Liver (tissue), 8 donors: ENCODE measurements at regions not wholly inside any gene's neighbourhood (a gene's known extent, or its start where the extent isn't known, plus 50 kb on each side); places are given as distances from the start of the nearest gene placed in this dataset.

Source experiments
- DNase-seq: peaks from one replicate; pipeline ENCODE4 v3.0.0-alpha.2; 2017; ENCODE audit warnings: low spot score
- H3K27ac ChIP-seq, 2 donors: one replicate each; pipeline ENCODE4 v1.7.0; 2013; ENCODE audit warnings: inconsistent platforms in 2 of 2, low read length in 2 of 2, control low read depth in 1 of 2, low read depth in 1 of 2, mild to moderate bottlenecking in 1 of 2
- H3K27me3 ChIP-seq, 4 donors: one replicate each; pipeline versions ENCODE4 v1.6.1 to v1.7.0; 2013; ENCODE audit warnings: low read length in 3 of 4, inconsistent platforms in 1 of 4, mild to moderate bottlenecking in 1 of 4, moderate library complexity in 1 of 4; ENCODE audit not compliant: control insufficient read depth in 4 of 4, insufficient read depth in 4 of 4
- H3K36me3 ChIP-seq, 4 donors: one replicate each; pipeline versions ENCODE4 v1.6.1 to v1.7.0; 2013; ENCODE audit warnings: low read length in 3 of 4, mild to moderate bottlenecking in 3 of 4, low read depth in 1 of 4, moderate library complexity in 1 of 4; ENCODE audit not compliant: control insufficient read depth in 4 of 4, insufficient read depth in 3 of 4
- H3K4me1 ChIP-seq, 4 donors: one replicate each; pipeline versions ENCODE4 v1.6.1 to v1.7.0; 2013; ENCODE audit warnings: low read length in 3 of 4, mild to moderate bottlenecking in 3 of 4, moderate library complexity in 1 of 4; ENCODE audit not compliant: control insufficient read depth in 4 of 4, insufficient read depth in 4 of 4
- H3K4me3 ChIP-seq, 3 donors: one replicate each; pipeline versions ENCODE4 v1.6.1 to v1.7.0; 2013; ENCODE audit warnings: low read length in 3 of 3, control low read depth in 1 of 3, low read depth in 1 of 3, mild to moderate bottlenecking in 1 of 3
- H3K9ac ChIP-seq, 2 donors: one replicate each; pipeline ENCODE4 v1.7.0; 2013; ENCODE audit warnings: low read length in 2 of 2, mild to moderate bottlenecking in 2 of 2, moderate library complexity in 2 of 2, control low read depth in 1 of 2, low read depth in 1 of 2
- H3K9me3 ChIP-seq, 4 donors: one replicate each; pipeline versions ENCODE4 v1.6.1 to v1.7.0; 2013; ENCODE audit warnings: low read length in 3 of 4; ENCODE audit not compliant: control insufficient read depth in 4 of 4
- ATF3 ChIP-seq: IDR thresholded peaks from 2 replicates; pipeline ENCODE4 v1.6.1; 2016; ENCODE audit warnings: antibody characterized with exemption
- EGR1 ChIP-seq, 2 donors: IDR thresholded peaks; 2 replicates each; pipeline ENCODE4 v1.6.1; 2016 to 2018; ENCODE audit warnings: antibody characterized with exemption in 2 of 2, low read depth in 2 of 2
- FOXA1 ChIP-seq: IDR thresholded peaks from 2 replicates; pipeline ENCODE4 v1.6.1; 2016; ENCODE audit warnings: antibody characterized with exemption
- FOXA2 ChIP-seq: IDR thresholded peaks from 2 replicates; pipeline ENCODE4 v1.6.1; 2016; ENCODE audit warnings: antibody characterized with exemption
- GABPA ChIP-seq, 2 donors: IDR thresholded peaks in 1 of 2; conservative IDR thresholded peaks in 1 of 2; 2 replicates each; pipeline ENCODE4 v1.6.1; 2016; ENCODE audit warnings: antibody characterized with exemption in 2 of 2, mild to moderate bottlenecking in 1 of 2, moderate library complexity in 1 of 2
- HNF4A ChIP-seq, 2 donors: conservative IDR thresholded peaks; 2 replicates each; pipeline ENCODE4 v1.6.1; 2016; ENCODE audit warnings: antibody characterized with exemption in 2 of 2, mild to moderate bottlenecking in 2 of 2
- HNF4G ChIP-seq: IDR thresholded peaks from 2 replicates; pipeline ENCODE4 v1.6.1; 2016; ENCODE audit warnings: antibody characterized with exemption
- JUND ChIP-seq, 2 donors: IDR thresholded peaks; 2 replicates each; pipeline ENCODE4 v1.6.1; 2016; ENCODE audit warnings: antibody characterized with exemption in 2 of 2
- NR2F2 ChIP-seq: IDR thresholded peaks from 2 replicates; pipeline ENCODE4 v1.6.1; 2016; ENCODE audit warnings: antibody characterized with exemption
- RAD21 ChIP-seq, 2 donors: IDR thresholded peaks; 2 replicates each; pipeline ENCODE4 v1.6.1; 2016; ENCODE audit warnings: antibody characterized with exemption in 2 of 2, mild to moderate bottlenecking in 2 of 2
- REST ChIP-seq: IDR thresholded peaks from 2 replicates; pipeline ENCODE4 v1.6.1; 2016; ENCODE audit warnings: antibody characterized with exemption, mild to moderate bottlenecking
- RXRA ChIP-seq, 2 donors: IDR thresholded peaks; 2 replicates each; pipeline ENCODE4 v1.6.1; 2017 to 2018; ENCODE audit warnings: antibody characterized with exemption in 2 of 2, mild to moderate bottlenecking in 1 of 2
- SP1 ChIP-seq: IDR thresholded peaks from 2 replicates; pipeline ENCODE4 v1.6.1; 2018; ENCODE audit warnings: antibody characterized with exemption, mild to moderate bottlenecking
- TAF1 ChIP-seq: conservative IDR thresholded peaks from 2 replicates; pipeline ENCODE4 v1.6.1; 2016; ENCODE audit warnings: antibody characterized with exemption, mild to moderate bottlenecking
- YY1 ChIP-seq: IDR thresholded peaks from 2 replicates; pipeline ENCODE4 v1.6.1; 2016; ENCODE audit warnings: antibody characterized with exemption, mild to moderate bottlenecking
- WGBS: extraction: QIAGEN DNeasy Blood & Tissue Kit; methylation state at CpG from one replicate; pipeline ENCODE4 v1.1.7; 2013; 5-methylcytosine and 5-hydroxymethylcytosine counted together
- TF ChIP-seq, protein P1 (sequence below): fragments of 150-350 bp; IDR thresholded peaks from 2 replicates; pipeline ENCODE4 v1.5.1; 2017; ENCODE audit warnings: improper control_type of control experiment, low read depth, low read length; ENCODE audit not compliant: missing input control
- TF ChIP-seq, protein P2 (sequence below): IDR thresholded peaks from 2 replicates; pipeline ENCODE4 v1.6.1; 2016; ENCODE audit warnings: antibody characterized with exemption
- donor health status: healthy.
- donor health status: healthy.
- donor health status: healthy.
- donor health status: healthy.
- donor health status: healthy.

DNA sequence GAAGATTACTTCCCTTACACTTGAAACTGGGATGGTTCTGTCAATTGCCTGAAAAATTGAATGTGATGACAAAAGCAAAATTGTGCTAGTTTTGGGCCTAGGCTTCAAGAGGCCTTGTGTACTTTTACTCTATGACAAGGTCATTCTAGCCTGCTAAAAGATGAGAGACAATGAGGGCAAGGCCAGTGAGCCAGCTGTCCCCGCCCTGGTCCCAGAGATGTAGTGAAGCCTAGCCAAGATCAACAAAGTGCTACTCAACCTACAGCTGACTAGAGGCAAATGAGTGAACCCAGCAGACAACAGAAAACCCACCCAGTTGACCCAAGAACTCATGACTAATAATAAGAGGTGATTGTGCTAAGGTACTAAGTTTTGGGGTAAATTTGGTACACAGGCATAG is 248.7 kb downstream of the IL15 start:
- Histone ChIP-seq H3K36me3 (no peaks in the 10 kb centered on the region), H3K27ac (no peak overlapping the region), H3K27me3 (no peaks in the 10 kb centered on the region), H3K4me1 (no peaks in the 10 kb centered on the region), H3K9ac (no peak overlapping the region), H3K9me3 (no peaks in the 10 kb centered on the region), H3K4me3 (no peak overlapping the region)
- WGBS = 85% methylated on average over 1 of the region's 1 CpG
- no peak for DNase-seq
- TF ChIP-seq GABPA (IDR thresholded peaks at IDR 0.05 in 1 of 2, conservative IDR thresholded peaks at IDR 0.05 in 1 of 2) (no peak), ATF3 (no peak), HNF4G (no peak), RAD21 (IDR thresholded peaks at IDR 0.05) (no peak), FOXA2 (no peak), NR2F2 (no peak)
- TF ChIP-seq, protein P1, sequence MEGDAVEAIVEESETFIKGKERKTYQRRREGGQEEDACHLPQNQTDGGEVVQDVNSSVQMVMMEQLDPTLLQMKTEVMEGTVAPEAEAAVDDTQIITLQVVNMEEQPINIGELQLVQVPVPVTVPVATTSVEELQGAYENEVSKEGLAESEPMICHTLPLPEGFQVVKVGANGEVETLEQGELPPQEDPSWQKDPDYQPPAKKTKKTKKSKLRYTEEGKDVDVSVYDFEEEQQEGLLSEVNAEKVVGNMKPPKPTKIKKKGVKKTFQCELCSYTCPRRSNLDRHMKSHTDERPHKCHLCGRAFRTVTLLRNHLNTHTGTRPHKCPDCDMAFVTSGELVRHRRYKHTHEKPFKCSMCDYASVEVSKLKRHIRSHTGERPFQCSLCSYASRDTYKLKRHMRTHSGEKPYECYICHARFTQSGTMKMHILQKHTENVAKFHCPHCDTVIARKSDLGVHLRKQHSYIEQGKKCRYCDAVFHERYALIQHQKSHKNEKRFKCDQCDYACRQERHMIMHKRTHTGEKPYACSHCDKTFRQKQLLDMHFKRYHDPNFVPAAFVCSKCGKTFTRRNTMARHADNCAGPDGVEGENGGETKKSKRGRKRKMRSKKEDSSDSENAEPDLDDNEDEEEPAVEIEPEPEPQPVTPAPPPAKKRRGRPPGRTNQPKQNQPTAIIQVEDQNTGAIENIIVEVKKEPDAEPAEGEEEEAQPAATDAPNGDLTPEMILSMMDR = no peak
- TF ChIP-seq, protein P2, sequence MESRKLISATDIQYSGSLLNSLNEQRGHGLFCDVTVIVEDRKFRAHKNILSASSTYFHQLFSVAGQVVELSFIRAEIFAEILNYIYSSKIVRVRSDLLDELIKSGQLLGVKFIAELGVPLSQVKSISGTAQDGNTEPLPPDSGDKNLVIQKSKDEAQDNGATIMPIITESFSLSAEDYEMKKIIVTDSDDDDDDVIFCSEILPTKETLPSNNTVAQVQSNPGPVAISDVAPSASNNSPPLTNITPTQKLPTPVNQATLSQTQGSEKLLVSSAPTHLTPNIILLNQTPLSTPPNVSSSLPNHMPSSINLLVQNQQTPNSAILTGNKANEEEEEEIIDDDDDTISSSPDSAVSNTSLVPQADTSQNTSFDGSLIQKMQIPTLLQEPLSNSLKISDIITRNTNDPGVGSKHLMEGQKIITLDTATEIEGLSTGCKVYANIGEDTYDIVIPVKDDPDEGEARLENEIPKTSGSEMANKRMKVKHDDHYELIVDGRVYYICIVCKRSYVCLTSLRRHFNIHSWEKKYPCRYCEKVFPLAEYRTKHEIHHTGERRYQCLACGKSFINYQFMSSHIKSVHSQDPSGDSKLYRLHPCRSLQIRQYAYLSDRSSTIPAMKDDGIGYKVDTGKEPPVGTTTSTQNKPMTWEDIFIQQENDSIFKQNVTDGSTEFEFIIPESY = no peak

- TF ChIP-seq HNF4G (no peak), FOXA1 (no peak), HNF4A (conservative IDR thresholded peaks at IDR 0.05) (no peak), EGR1 (IDR thresholded peaks at IDR 0.05; ENCODE audit: low read depth in 2 of 2) (no peak), TAF1 (no peak), ATF3 (no peak), SP1 (no peak), GABPA (IDR thresholded peaks at IDR 0.05 in 1 of 2, conservative IDR thresholded peaks at IDR 0.05 in 1 of 2) (no peak), YY1 (no peak), RAD21 (IDR thresholded peaks at IDR 0.05) (no peak), FOXA2 (no peak), REST (no peak), JUND (IDR thresholded peaks at IDR 0.05) (no peak), RXRA (IDR thresholded peaks at IDR 0.05) (no peak), NR2F2 (no peak)
- TF ChIP-seq, protein P2 = no peak
- TF ChIP-seq, protein P1 = no peak
- H3K9ac ChIP-seq = no peak overlapping the region
- WGBS = 58% methylated on average over 1 of the region's 1 CpG
Measured at GRCh38 chr4:141890279-141890678, 253.9 kb downstream of the IL15 start.

More at GRCh38 chr4:141890279-141890678, 253.9 kb downstream of the IL15 start:
- H3K4me1 ChIP-seq = no peaks in the 10 kb centered on the region
- H3K27ac ChIP-seq = no peak overlapping the region
- H3K9me3 ChIP-seq = no peaks in the 10 kb centered on the region
- H3K4me3 ChIP-seq = no peak overlapping the region
- H3K27me3 ChIP-seq = no peaks in the 10 kb centered on the region
- no peak for DNase-seq
- H3K36me3 ChIP-seq = no peaks in the 10 kb centered on the region
